Osteoblast (primary cell): ENCODE measurements at regions not wholly inside any gene's neighbourhood (a gene's known extent, or its start where the extent isn't known, plus 50 kb on each side); places are given as distances from the start of the nearest gene placed in this dataset.

Source experiments
- DNase-seq: peaks from one replicate; pipeline ENCODE4 v3.0.0; 2011; ENCODE audit warnings: low spot score, mixed read lengths; ENCODE audit not compliant: insufficient read length; ENCODE audit errors: missing footprints
- H2AFZ ChIP-seq: 2 replicates; pipeline ENCODE4 v1.6.0; 2011; ENCODE audit warnings: mild to moderate bottlenecking, low read length
- H3K27ac ChIP-seq: 2 replicates; pipeline ENCODE4 v1.5.1; 2011; ENCODE audit warnings: mild to moderate bottlenecking, low read depth, low read length, moderate library complexity
- H3K27me3 ChIP-seq: 2 replicates; pipeline ENCODE4 v1.6.0; 2012; ENCODE audit warnings: mild to moderate bottlenecking, control low read depth, inconsistent platforms, low read length, moderate library complexity; ENCODE audit not compliant: insufficient read depth
- H3K36me3 ChIP-seq: 2 replicates; pipeline ENCODE4 v1.5.1; 2011; ENCODE audit warnings: mild to moderate bottlenecking, low read length, control low read depth, moderate library complexity; ENCODE audit not compliant: insufficient read depth
- H3K4me1 ChIP-seq: 2 replicates; pipeline ENCODE4 v1.5.1; 2011; ENCODE audit warnings: mild to moderate bottlenecking, low read length, control low read depth, moderate library complexity; ENCODE audit not compliant: insufficient read depth
- H3K4me2 ChIP-seq: 2 replicates; pipeline ENCODE4 v1.6.0; 2011; ENCODE audit warnings: mild to moderate bottlenecking, low read length; ENCODE audit not compliant: insufficient read depth
- H3K4me3 ChIP-seq: fragments of 200-600 bp; sonication (generic); 3 replicates; pipeline ENCODE4 v1.5.1; 2012; ENCODE audit warnings: mild to moderate bottlenecking, low read length, inconsistent platforms; ENCODE audit not compliant: insufficient read depth
- H3K79me2 ChIP-seq: 2 replicates; pipeline ENCODE4 v1.6.0; 2012; ENCODE audit warnings: mild to moderate bottlenecking, low read length, control low read depth, inconsistent platforms; ENCODE audit not compliant: insufficient read depth
- H3K9me3 ChIP-seq: 2 replicates; pipeline ENCODE4 v1.5.1; 2011; ENCODE audit warnings: low read depth, low read length, control low read depth
- H4K20me1 ChIP-seq: 2 replicates; pipeline ENCODE4 v1.6.0; 2012; ENCODE audit warnings: mild to moderate bottlenecking, low read length, control low read depth; ENCODE audit not compliant: insufficient read depth
- TF ChIP-seq, protein P1 (sequence below): IDR thresholded peaks from 2 replicates; pipeline ENCODE4 v1.5.1; 2011; ENCODE audit warnings: mild to moderate bottlenecking, low read depth, low read length, moderate library complexity; ENCODE audit errors: extremely low read depth

DNA sequence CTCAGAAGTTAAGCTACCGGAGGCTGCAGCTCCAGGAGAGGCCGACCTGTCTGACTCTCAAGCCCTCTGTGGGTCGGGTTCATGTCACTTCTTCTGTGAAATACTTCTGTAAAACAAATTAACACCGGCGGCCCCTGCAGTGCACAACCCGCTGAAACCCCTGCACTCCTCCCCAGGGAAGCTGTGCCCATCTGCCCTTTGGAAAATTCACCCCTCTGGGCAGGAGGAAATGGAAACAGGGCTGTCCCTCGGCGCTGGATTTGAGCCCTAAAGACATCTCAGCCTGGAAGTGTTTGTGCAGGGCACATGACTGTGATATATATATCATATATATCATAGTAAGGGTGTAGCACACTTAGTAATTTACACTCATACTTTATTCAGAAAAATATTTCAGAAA lies 415.3 kb downstream of the IRS2 start:
- Histone ChIP-seq H2AFZ (no peak overlapping the region), H4K20me1 (no peaks in the 10 kb centered on the region), H3K4me3 (no peak overlapping the region), H3K4me1 (no peaks in the 10 kb centered on the region), H3K9me3 (no peaks in the 10 kb centered on the region), H3K4me2 (no peak overlapping the region), H3K36me3 (no peaks in the 10 kb centered on the region), H3K27ac (no peak overlapping the region), H3K79me2 (no peaks in the 10 kb centered on the region), H3K27me3 (no peaks in the 10 kb centered on the region)
- DNase-seq: no peak
- TF ChIP-seq, protein P1, sequence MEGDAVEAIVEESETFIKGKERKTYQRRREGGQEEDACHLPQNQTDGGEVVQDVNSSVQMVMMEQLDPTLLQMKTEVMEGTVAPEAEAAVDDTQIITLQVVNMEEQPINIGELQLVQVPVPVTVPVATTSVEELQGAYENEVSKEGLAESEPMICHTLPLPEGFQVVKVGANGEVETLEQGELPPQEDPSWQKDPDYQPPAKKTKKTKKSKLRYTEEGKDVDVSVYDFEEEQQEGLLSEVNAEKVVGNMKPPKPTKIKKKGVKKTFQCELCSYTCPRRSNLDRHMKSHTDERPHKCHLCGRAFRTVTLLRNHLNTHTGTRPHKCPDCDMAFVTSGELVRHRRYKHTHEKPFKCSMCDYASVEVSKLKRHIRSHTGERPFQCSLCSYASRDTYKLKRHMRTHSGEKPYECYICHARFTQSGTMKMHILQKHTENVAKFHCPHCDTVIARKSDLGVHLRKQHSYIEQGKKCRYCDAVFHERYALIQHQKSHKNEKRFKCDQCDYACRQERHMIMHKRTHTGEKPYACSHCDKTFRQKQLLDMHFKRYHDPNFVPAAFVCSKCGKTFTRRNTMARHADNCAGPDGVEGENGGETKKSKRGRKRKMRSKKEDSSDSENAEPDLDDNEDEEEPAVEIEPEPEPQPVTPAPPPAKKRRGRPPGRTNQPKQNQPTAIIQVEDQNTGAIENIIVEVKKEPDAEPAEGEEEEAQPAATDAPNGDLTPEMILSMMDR: no peak

DNA sequence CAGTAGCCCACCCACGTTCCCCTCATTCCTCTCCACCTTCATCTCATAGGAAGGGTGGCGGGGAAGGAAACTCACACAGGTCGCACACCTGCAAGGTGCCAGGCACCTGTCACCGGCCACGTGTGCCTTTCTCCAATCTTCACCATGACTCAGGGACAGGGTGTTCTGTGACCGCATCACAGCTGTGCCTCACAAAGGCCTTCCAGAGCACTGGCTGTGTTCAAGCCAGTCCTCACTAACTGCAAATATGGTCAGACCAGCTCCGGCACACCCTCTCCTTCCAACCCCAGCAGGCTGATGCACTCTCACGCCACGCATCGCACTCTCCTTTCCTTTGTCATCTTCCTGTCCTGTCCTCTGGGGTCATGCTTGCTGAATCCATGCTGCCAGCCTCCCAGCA lies 415.9 kb downstream of the IRS2 start:
- Histone ChIP-seq H3K36me3 (no peaks in the 10 kb centered on the region), H3K4me1 (no peaks in the 10 kb centered on the region), H3K79me2 (no peaks in the 10 kb centered on the region), H3K4me3 (no peak overlapping the region), H2AFZ (no peak overlapping the region), H3K4me2 (no peak overlapping the region), H4K20me1 (no peaks in the 10 kb centered on the region), H3K9me3 (no peaks in the 10 kb centered on the region), H3K27ac (no peak overlapping the region), H3K27me3 (no peaks in the 10 kb centered on the region)
- TF ChIP-seq, protein P1: no peak
- DNase-seq: no peak

DNA sequence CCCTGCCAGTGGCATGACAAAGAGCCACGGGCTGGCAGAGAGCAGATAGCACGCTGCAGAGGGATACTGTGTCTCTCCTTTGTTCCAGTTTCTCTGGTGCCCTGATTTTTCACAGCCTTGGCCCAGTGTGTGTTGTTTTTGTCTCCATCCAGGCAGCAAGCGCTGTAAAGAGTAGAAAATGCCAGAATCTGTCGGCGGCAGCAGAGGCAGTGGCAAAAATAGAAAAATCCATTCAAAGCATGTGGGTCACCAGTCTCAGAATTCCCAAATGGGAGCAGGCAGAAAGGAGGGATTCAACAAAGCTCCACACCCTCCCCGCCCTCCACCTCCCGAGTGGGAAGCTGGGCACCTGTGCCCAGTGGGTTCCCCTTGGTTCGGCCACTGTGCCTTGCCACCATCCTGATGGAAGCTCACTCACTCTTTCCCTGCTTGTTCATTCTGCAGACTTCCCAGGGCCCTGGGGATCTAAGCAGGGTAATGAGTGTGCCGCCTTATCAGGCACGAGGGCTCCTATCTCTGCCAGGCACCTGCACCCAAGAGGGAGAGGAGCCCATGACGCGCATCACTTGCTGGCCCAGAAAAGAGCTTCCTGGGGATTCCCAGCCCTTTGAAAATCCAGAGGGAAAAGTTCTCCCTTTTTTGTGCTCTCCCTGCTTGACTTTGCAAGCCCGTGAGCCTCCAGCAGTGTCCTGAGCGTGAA lies 416.9 kb downstream of the IRS2 start:
- Histone ChIP-seq H3K4me2 (no peak overlapping the region), H3K27ac (no peak overlapping the region), H3K4me3 (no peak overlapping the region), H3K27me3 (no peaks in the 10 kb centered on the region), H4K20me1 (no peaks in the 10 kb centered on the region), H3K9me3 (no peaks in the 10 kb centered on the region), H3K36me3 (no peaks in the 10 kb centered on the region), H3K79me2 (no peaks in the 10 kb centered on the region), H2AFZ (peak overlapping the region; percentile 59), H3K4me1 (no peaks in the 10 kb centered on the region)
- TF ChIP-seq, protein P1: no peak
- peak; percentile 34 for DNase-seq

DNA sequence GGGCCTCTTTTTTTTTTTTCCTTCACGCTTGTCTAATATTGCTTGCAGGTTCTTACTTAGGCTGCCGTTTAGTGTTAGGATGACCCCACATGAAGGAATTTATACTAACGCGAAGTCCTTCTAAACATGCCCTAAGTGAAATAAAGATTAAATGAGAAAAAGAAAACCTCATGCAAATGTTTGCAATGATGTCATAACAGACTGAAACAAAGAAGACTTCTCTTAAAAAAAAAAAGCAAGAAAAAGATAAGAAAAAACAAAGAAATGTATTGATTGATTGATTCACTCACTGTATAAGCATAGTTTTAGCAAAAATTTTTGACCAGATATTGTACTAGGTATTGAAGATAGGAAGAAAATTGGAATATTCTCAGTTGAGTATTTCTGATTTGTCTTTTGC lies 418.2 kb downstream of the IRS2 start:
- H3K4me2 ChIP-seq: no peak overlapping the region
- no peaks in the 10 kb centered on the region for H3K79me2 ChIP-seq
- H3K27me3 ChIP-seq: no peaks in the 10 kb centered on the region
- no peak for DNase-seq
- TF ChIP-seq, protein P1: no peak
- no peaks in the 10 kb centered on the region for H3K36me3 ChIP-seq
- no peaks in the 10 kb centered on the region for H3K4me1 ChIP-seq
- no peak overlapping the region for H2AFZ ChIP-seq
- no peak overlapping the region for H3K4me3 ChIP-seq
- H3K9me3 ChIP-seq: no peaks in the 10 kb centered on the region
- H3K27ac ChIP-seq: no peak overlapping the region
- no peaks in the 10 kb centered on the region for H4K20me1 ChIP-seq
